HUES48 (cell line): ENCODE measurements at regions not wholly inside any gene's neighbourhood (a gene's known extent, or its start where the extent isn't known, plus 50 kb on each side); places are given as distances from the start of the nearest gene placed in this dataset.

ENCODE experiments used
- H3K27ac ChIP-seq: one replicate; pipeline ENCODE4 v1.7.0; 2013; ENCODE audit warnings: low read depth, low read length, inconsistent platforms
- H3K27me3 ChIP-seq: 2 replicates; pipeline ENCODE4 v1.6.1; 2013; ENCODE audit warnings: mild to moderate bottlenecking, low read length; ENCODE audit not compliant: control insufficient read depth, insufficient read depth
- H3K36me3 ChIP-seq: 2 replicates; pipeline ENCODE4 v1.6.1; 2013; ENCODE audit warnings: low read length; ENCODE audit not compliant: control insufficient read depth, insufficient read depth
- H3K4me1 ChIP-seq: 2 replicates; pipeline ENCODE4 v1.6.1; 2013; ENCODE audit warnings: mild to moderate bottlenecking, low read length; ENCODE audit not compliant: control insufficient read depth, insufficient read depth
- H3K4me3 ChIP-seq: 2 replicates; pipeline ENCODE4 v1.5.1; 2013; ENCODE audit warnings: mild to moderate bottlenecking, low read depth, low read length
- H3K9ac ChIP-seq: 2 replicates; pipeline ENCODE4 v1.6.1; 2013; ENCODE audit warnings: mild to moderate bottlenecking, low read depth, low read length, moderate library complexity
- H3K9me3 ChIP-seq: 2 replicates; pipeline ENCODE4 v1.6.1; 2013; ENCODE audit warnings: low read length; ENCODE audit not compliant: control insufficient read depth, insufficient read depth

DNA sequence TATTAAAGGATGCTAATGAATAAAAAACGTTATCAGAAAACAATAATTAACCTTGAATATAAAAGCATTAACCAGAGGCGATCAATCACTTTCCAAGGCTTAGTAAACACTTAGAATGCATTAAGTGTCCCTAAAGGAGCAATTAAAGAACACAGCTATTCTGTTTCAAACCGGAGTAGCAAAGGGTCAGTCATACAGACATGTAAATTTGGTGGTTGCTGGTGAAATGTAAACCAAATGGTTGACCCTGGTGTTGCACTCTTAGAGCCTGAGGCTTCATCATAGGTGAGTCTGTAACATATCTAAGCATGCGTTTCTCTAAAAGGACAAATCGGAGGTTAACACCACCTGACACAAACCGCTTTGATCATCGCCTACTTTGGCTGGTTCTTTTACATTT lies 1280.1 kb downstream of the TYW1 start:
- Histone ChIP-seq H3K9me3 (no peaks in the 10 kb centered on the region), H3K4me1 (peaks cover 12% of the 10 kb centered on the region), H3K4me3 (no peak overlapping the region), H3K27ac (no peak overlapping the region), H3K9ac (no peak overlapping the region), H3K36me3 (no peaks in the 10 kb centered on the region), H3K27me3 (no peaks in the 10 kb centered on the region)

DNA sequence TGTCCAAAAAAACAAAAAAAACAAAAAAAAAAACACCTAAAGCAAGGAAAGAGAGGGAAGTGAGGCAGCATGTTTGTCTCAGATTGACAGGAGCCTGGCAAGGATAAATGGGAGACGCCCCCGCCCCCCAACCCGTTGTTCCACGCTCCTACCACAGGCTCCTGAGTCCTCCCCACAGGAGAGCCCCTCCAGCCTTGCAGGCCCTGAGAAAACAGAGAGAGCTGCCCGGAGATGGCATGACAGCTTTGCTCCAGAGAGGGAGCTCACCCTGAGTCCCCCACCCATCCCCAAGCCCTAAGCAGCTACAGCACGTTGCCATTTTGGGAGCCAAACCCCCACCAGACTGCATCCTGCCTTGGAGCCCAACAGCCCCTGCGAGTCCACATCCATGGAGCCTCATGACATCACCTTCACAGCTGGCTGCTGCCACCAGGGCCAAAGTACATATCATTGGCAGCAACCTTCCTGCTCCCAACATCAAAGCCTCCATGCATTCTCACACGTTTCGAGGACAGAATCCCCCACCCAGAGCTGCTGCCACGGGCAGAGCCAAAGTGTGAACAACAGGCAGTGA lies 1283.3 kb downstream of the TYW1 start:
- H3K4me3 ChIP-seq = no peak overlapping the region
- H3K36me3 ChIP-seq = no peaks in the 10 kb centered on the region

GRCh38 chr7:68280931-68281330 lies 1284.3 kb downstream of the TYW1 start:
- H3K27me3 ChIP-seq = no peaks in the 10 kb centered on the region
- no peak overlapping the region for H3K4me3 ChIP-seq
- no peaks in the 10 kb centered on the region for H3K36me3 ChIP-seq

More for the DNA sequence above, 1283.3 kb downstream of the TYW1 start:
- Histone ChIP-seq H3K27ac (no peak overlapping the region), H3K27me3 (no peaks in the 10 kb centered on the region), H3K9me3 (no peaks in the 10 kb centered on the region), H3K9ac (no peak overlapping the region), H3K4me1 (peaks cover 12% of the 10 kb centered on the region)

GRCh38 chr7:68288144-68288593 lies 1291.5 kb downstream of the TYW1 start:
- Histone ChIP-seq H3K9me3 (no peaks in the 10 kb centered on the region; the same call in 1 of the 2 replicates), H3K9ac (no peak overlapping the region), H3K4me1 (no peaks in the 10 kb centered on the region), H3K27me3 (no peaks in the 10 kb centered on the region), H3K27ac (no peak overlapping the region), H3K4me3 (no peak overlapping the region), H3K36me3 (no peaks in the 10 kb centered on the region)

More at GRCh38 chr7:68280931-68281330, 1284.3 kb downstream of the TYW1 start:
- peaks cover 9% of the 10 kb centered on the region for H3K4me1 ChIP-seq
- H3K27ac ChIP-seq = no peak overlapping the region
- H3K9me3 ChIP-seq = no peaks in the 10 kb centered on the region
- no peak overlapping the region for H3K9ac ChIP-seq

- Histone ChIP-seq H3K9ac (no peak overlapping the region), H3K36me3 (no peaks in the 10 kb centered on the region), H3K4me3 (no peak overlapping the region), H3K27ac (no peak overlapping the region), H3K27me3 (no peaks in the 10 kb centered on the region), H3K9me3 (peaks cover 27% of the 10 kb centered on the region), H3K4me1 (no peaks in the 10 kb centered on the region)
Observed at GRCh38 chr7:68291710-68292109, 1295.1 kb downstream of the TYW1 start.

- no peak overlapping the region for H3K4me3 ChIP-seq
- no peak overlapping the region for H3K9ac ChIP-seq
- no peak overlapping the region for H3K27ac ChIP-seq
- no peaks in the 10 kb centered on the region for H3K4me1 ChIP-seq
- H3K36me3 ChIP-seq = no peaks in the 10 kb centered on the region
- no peaks in the 10 kb centered on the region for H3K27me3 ChIP-seq
- H3K9me3 ChIP-seq = peaks cover 30% of the 10 kb centered on the region
Observed at GRCh38 chr7:68295386-68295785, 1298.8 kb downstream of the TYW1 start.

DNA sequence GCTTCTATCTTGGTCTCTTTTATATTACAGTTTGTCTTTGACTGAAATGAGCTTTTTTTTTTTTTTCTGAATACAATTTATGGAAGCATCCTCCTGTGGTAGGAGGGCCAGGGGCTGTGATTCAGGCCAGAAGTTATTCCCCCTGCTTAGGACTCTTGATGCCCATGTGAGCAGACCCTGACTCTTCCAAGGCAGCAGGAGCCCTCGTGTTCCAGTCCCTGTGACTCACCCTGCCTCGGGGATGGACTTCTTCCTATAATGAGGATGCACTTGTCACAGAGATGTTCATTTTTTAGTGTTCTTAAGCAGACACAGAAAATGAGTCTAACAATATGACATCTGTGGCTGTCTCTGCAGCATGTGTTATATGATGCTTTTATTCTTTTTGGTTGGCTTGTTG lies 1293.7 kb upstream of the AUTS2 start:
- Histone ChIP-seq H3K9ac (no peak overlapping the region), H3K4me3 (no peak overlapping the region), H3K9me3 (no peaks in the 10 kb centered on the region), H3K27ac (no peak overlapping the region), H3K4me1 (no peaks in the 10 kb centered on the region), H3K36me3 (no peaks in the 10 kb centered on the region), H3K27me3 (no peaks in the 10 kb centered on the region)

- no peaks in the 10 kb centered on the region for H3K27me3 ChIP-seq
- no peaks in the 10 kb centered on the region for H3K36me3 ChIP-seq
- no peaks in the 10 kb centered on the region for H3K9me3 ChIP-seq
- H3K9ac ChIP-seq = no peak overlapping the region
- no peaks in the 10 kb centered on the region for H3K4me1 ChIP-seq
- H3K27ac ChIP-seq = no peak overlapping the region
- no peak overlapping the region for H3K4me3 ChIP-seq
Observed at GRCh38 chr7:68306692-68307107, 1291.6 kb upstream of the AUTS2 start.

DNA sequence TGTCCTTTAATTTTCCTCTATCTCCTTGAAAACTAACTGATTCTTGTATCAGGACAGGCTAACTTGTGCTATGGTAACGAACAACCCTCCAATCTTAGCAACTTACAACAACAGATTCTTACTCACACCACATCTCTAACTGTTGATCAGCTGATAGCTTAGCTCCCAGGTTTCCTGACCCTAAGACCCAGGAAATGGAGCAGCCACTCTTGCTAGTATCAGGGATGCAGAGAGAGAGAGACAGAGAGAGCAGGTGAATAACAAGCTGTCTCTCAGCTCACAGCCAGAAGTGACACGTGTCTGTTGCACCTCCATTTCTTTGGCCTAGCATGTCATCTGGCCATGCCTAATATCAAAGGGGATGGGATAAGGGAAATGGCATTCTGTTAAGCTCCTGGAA lies 1289.0 kb upstream of the AUTS2 start:
- no peaks in the 10 kb centered on the region for H3K9me3 ChIP-seq
- no peak overlapping the region for H3K4me3 ChIP-seq
- no peak overlapping the region for H3K27ac ChIP-seq
- no peak overlapping the region for H3K9ac ChIP-seq
- H3K4me1 ChIP-seq = no peaks in the 10 kb centered on the region
- no peaks in the 10 kb centered on the region for H3K36me3 ChIP-seq
- no peaks in the 10 kb centered on the region for H3K27me3 ChIP-seq

- Histone ChIP-seq H3K4me3 (no peak overlapping the region), H3K9ac (no peak overlapping the region), H3K27ac (no peak overlapping the region), H3K27me3 (no peaks in the 10 kb centered on the region), H3K9me3 (no peaks in the 10 kb centered on the region), H3K4me1 (no peaks in the 10 kb centered on the region), H3K36me3 (no peaks in the 10 kb centered on the region)
Observed at GRCh38 chr7:68309806-68310205, 1288.5 kb upstream of the AUTS2 start.

DNA sequence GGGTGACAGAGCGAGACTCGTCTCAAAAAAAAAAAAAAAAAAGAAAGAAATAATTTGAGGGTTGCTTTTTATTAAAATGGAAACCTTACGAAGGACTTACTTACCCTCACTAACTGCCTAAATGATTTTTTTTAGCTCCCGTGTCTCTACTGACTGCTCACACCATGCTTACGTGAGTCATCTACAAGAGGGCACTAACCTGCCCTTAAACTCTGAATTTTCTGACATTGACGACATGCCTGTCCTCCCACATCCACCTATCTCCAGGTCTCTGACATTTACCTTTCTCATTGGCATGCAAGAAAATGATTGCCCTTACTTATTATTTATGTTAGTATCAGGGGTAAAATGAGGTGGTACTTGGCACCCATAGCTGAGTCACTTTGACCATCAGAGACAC lies 1286.3 kb upstream of the AUTS2 start:
- H3K36me3 ChIP-seq = no peaks in the 10 kb centered on the region
- no peak overlapping the region for H3K27ac ChIP-seq
- H3K4me1 ChIP-seq = no peaks in the 10 kb centered on the region
- no peak overlapping the region for H3K4me3 ChIP-seq
- H3K9ac ChIP-seq = no peak overlapping the region
- H3K9me3 ChIP-seq = no peaks in the 10 kb centered on the region; the same call in 1 of the 2 replicates
- no peaks in the 10 kb centered on the region for H3K27me3 ChIP-seq
